ENCODE measurements at regions not wholly inside any gene's neighbourhood (a gene's known extent, or its start where the extent isn't known, plus 50 kb on each side); places are given as distances from the start of the nearest gene placed in this dataset.

- H3K27me3 ChIP-seq: no peaks in the 10 kb centered on the region
- DNase-seq: peak; percentile 47
- H3K9me3 ChIP-seq: no peaks in the 10 kb centered on the region
- H3K4me1 ChIP-seq: peaks cover 7% of the 10 kb centered on the region
- TF ChIP-seq CTCF (IDR thresholded peaks at IDR 0.05; ENCODE audit: low read depth, low read length): no peak
- H3K36me3 ChIP-seq: no peaks in the 10 kb centered on the region
- H3K4me3 ChIP-seq (ENCODE audit: low read depth, low read length): 0 out of 2 replicates have a peak overlapping the region, but pooled peaks have one; percentile 3
Observed at GRCh38 chr3:178291574-178292370, 244.5 kb upstream of the KCNMB2 start.

- no peaks in the 10 kb centered on the region for H3K36me3 ChIP-seq
- H3K4me1 ChIP-seq: peaks cover 7% of the 10 kb centered on the region
- TF ChIP-seq CTCF (IDR thresholded peaks at IDR 0.05; ENCODE audit: low read depth, low read length): no peak
- no peak for DNase-seq
- H3K4me3 ChIP-seq (ENCODE audit: low read depth, low read length): no peak overlapping the region
- H3K27me3 ChIP-seq: no peaks in the 10 kb centered on the region
- no peaks in the 10 kb centered on the region for H3K9me3 ChIP-seq
Observed at GRCh38 chr3:178295292-178295912, 240.8 kb upstream of the KCNMB2 start.

GRCh38 chr3:178297199-178297598, 239.0 kb upstream of the KCNMB2 start:
- H3K4me3 ChIP-seq (ENCODE audit: low read depth, low read length): no peak overlapping the region
- DNase-seq: no peak
- TF ChIP-seq CTCF (IDR thresholded peaks at IDR 0.05; ENCODE audit: low read depth, low read length): no peak
- no peaks in the 10 kb centered on the region for H3K36me3 ChIP-seq
- no peaks in the 10 kb centered on the region for H3K27me3 ChIP-seq
- H3K4me1 ChIP-seq: no peaks in the 10 kb centered on the region
- H3K9me3 ChIP-seq: no peaks in the 10 kb centered on the region

GRCh38 chr3:178297740-178298139, 238.5 kb upstream of the KCNMB2 start:
- H3K27me3 ChIP-seq: no peaks in the 10 kb centered on the region
- H3K9me3 ChIP-seq: no peaks in the 10 kb centered on the region
- DNase-seq: no peak
- TF ChIP-seq CTCF (IDR thresholded peaks at IDR 0.05; ENCODE audit: low read depth, low read length): no peak
- H3K36me3 ChIP-seq: no peaks in the 10 kb centered on the region
- no peak overlapping the region for H3K4me3 ChIP-seq (ENCODE audit: low read depth, low read length)
- no peaks in the 10 kb centered on the region for H3K4me1 ChIP-seq

- Histone ChIP-seq H3K27me3 (no peaks in the 10 kb centered on the region), H3K9me3 (no peaks in the 10 kb centered on the region; the same call in 1 of the 2 replicates), H3K4me3 (ENCODE audit: low read depth, low read length) (no peak overlapping the region), H3K4me1 (no peaks in the 10 kb centered on the region), H3K36me3 (no peaks in the 10 kb centered on the region)
- TF ChIP-seq CTCF (IDR thresholded peaks at IDR 0.05; ENCODE audit: low read depth, low read length): no peak
- DNase-seq: no peak
Observed at GRCh38 chr3:178300441-178300959, 235.7 kb upstream of the KCNMB2 start.

Measured in BE2C (cell line).